ENCODE measurements at regions not wholly inside any gene's neighbourhood (a gene's known extent, or its start where the extent isn't known, plus 50 kb on each side); places are given as distances from the start of the nearest gene placed in this dataset.

GRCh38 chr1:239493811-239494414 is 107.5 kb downstream of the CHRM3 start:
- Histone ChIP-seq H3K4ac (ENCODE audit: low read depth, low read length) (no peak overlapping the region), H3K27ac (ENCODE audit: insufficient read depth, low read length) (no peak overlapping the region), H2AK9ac (replicated peaks; ENCODE audit: low read depth, low read length, poor library complexity) (no peak overlapping the region), H3K79me1 (ENCODE audit: low read depth in 1 of 2, low read length in 2 of 2) (no peaks in the 10 kb centered on the region), H3K4me2 (ENCODE audit: low read depth, low read length) (no peak overlapping the region), H3K27me3 (ENCODE audit: control insufficient read depth, insufficient read depth, low read length) (no peaks in the 10 kb centered on the region), H3K9me3 (ENCODE audit: control insufficient read depth, insufficient read depth, low read length) (peaks cover 8% of the 10 kb centered on the region), H4K5ac (ENCODE audit: low read depth, low read length) (no peak overlapping the region), H2AFZ (replicated peaks; ENCODE audit: low read length, poor library complexity) (no peak overlapping the region), H2BK120ac (ENCODE audit: low read depth, low read length) (no peak overlapping the region), H2BK20ac (ENCODE audit: low read depth, low read length) (no peak overlapping the region), H3K9me1 (ENCODE audit: insufficient read depth, low read length) (no peaks in the 10 kb centered on the region), H3K9ac (ENCODE audit: low read depth, low read length) (no peak overlapping the region), H4K91ac (ENCODE audit: insufficient read depth, low read depth, low read length) (no peak overlapping the region), H4K8ac (ENCODE audit: low read depth in 2 of 2, low read length in 2 of 2) (no peak overlapping the region), H3K23ac (ENCODE audit: low read depth, low read length) (no peak overlapping the region), H3K36me3 (ENCODE audit: control insufficient read depth, insufficient read depth, low read length) (no peaks in the 10 kb centered on the region), H3K56ac (ENCODE audit: extremely low read depth, insufficient read depth, low read length) (no peak overlapping the region), H3K14ac (replicated peaks; ENCODE audit: low read depth, low read length) (no peak overlapping the region), H3K18ac (ENCODE audit: low read depth, low read length) (no peak overlapping the region), H2BK15ac (ENCODE audit: low read depth, low read length) (no peak overlapping the region), H2BK5ac (ENCODE audit: low read depth, low read length, poor library complexity, severe bottlenecking) (no peak overlapping the region), H3K4me3 (ENCODE audit: insufficient read depth, low read depth, low read length) (no peak overlapping the region), H4K20me1 (ENCODE audit: insufficient read depth, low read length) (no peaks in the 10 kb centered on the region), H2AK5ac (ENCODE audit: low read depth, low read length) (no peak overlapping the region), H3K4me1 (ENCODE audit: control insufficient read depth, insufficient read depth, low read length) (no peaks in the 10 kb centered on the region)
- no TSS peak for BruUV-seq (replicated peaks)
- no peak for DNase-seq
- POLR2A ChIA-PET (ENCODE audit: unreplicated experiment), result no interaction called here
- intact Hi-C loops (cut with micrococcal nuclease) (no loop called here), in situ Hi-C loops (cut with MboI; ENCODE audit: low sequenced_read_pairs) (no loop called here), dilution Hi-C loops (cut with HindIII; ENCODE audit: low sequenced_read_pairs, unreplicated experiment) (no loop called here)
- TF ChIP-seq MAZ (IDR thresholded peaks at IDR 0.05; ENCODE audit: borderline replicate concordance, low read depth, low read length) (no peak), CEBPB (IDR thresholded peaks at IDR 0.05; ENCODE audit: low read depth, low read length) (no peak), CHD1 (IDR thresholded peaks at IDR 0.05; ENCODE audit: low read depth, low read length) (no peak), POLR2A (IDR thresholded peaks at IDR 0.05; ENCODE audit: low read depth, low read length) (no peak), MAFK (IDR thresholded peaks at IDR 0.05; ENCODE audit: low read depth, low read length) (no peak), RAD21 (IDR thresholded peaks at IDR 0.05; ENCODE audit: low read length) (no peak), NFE2L2 (IDR thresholded peaks at IDR 0.05; ENCODE audit: low read depth, low read length) (no peak), CTCF (conservative IDR thresholded peaks at IDR 0.05; ENCODE audit: low read depth, low read length) (no peak), FOS (IDR thresholded peaks at IDR 0.05; ENCODE audit: low read depth, low read length) (no peak)
- TF ChIP-seq, protein P1, sequence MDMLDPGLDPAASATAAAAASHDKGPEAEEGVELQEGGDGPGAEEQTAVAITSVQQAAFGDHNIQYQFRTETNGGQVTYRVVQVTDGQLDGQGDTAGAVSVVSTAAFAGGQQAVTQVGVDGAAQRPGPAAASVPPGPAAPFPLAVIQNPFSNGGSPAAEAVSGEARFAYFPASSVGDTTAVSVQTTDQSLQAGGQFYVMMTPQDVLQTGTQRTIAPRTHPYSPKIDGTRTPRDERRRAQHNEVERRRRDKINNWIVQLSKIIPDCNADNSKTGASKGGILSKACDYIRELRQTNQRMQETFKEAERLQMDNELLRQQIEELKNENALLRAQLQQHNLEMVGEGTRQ (IDR thresholded peaks at IDR 0.05; ENCODE audit: low read depth, low read length), result no peak
- TF ChIP-seq, protein P2, sequence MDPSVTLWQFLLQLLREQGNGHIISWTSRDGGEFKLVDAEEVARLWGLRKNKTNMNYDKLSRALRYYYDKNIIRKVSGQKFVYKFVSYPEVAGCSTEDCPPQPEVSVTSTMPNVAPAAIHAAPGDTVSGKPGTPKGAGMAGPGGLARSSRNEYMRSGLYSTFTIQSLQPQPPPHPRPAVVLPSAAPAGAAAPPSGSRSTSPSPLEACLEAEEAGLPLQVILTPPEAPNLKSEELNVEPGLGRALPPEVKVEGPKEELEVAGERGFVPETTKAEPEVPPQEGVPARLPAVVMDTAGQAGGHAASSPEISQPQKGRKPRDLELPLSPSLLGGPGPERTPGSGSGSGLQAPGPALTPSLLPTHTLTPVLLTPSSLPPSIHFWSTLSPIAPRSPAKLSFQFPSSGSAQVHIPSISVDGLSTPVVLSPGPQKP (IDR thresholded peaks at IDR 0.05; ENCODE audit: borderline replicate concordance, low read depth, low read length), result no peak
- CTCF ChIA-PET, result no interaction called here
- no CpG with 5 or more reads among the region's 2 CpGs for WGBS, 2 experiments (ENCODE audit: extremely low coverage in 2 of 2, insufficient read length in 1 of 2)
- no peak for ATAC-seq (ENCODE audit: low read depth)

Data from IMR-90 (cell line).